Erythroblast (primary cell): ENCODE measurements at regions not wholly inside any gene's neighbourhood (a gene's known extent, or its start where the extent isn't known, plus 50 kb on each side); places are given as distances from the start of the nearest gene placed in this dataset.

Experiments used
- DNase-seq, 2 experiments: peaks; one replicate each; lab custom pipeline; 2025; lab: John Stamatoyannopoulos, UW
- GATA1 ChIP-seq: IDR thresholded peaks from 2 replicates; pipeline ENCODE4 v1.6.1; 2011; ENCODE audit warnings: low read depth, mild to moderate bottlenecking, control low read depth, low read length, moderate library complexity
- POLR2A ChIP-seq: IDR thresholded peaks from 2 replicates; pipeline ENCODE4 v1.6.1; 2011; ENCODE audit warnings: mild to moderate bottlenecking, low read length

DNA sequence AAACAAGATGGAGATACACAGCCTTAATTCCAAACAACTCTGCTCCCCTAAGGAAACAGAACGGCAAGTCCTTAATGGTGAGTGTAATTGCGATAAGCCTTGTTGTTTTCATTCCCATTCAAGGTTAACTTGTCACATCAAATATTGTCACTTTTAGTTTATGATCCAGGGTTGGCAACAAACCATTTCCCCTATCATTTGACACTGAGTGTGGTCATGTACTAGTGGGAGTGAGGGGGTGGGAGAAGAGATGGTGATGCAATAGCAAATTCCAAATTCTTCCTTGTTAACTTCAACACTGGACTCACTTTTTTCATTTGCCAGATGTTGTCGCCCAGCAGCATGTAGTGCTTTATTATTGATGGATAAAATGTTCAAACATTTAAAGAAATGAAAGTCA is 140.4 kb downstream of the ZNF326 start:
- DNase-seq = no peak
- TF ChIP-seq GATA1 (no peak), POLR2A (no peak)

DNA sequence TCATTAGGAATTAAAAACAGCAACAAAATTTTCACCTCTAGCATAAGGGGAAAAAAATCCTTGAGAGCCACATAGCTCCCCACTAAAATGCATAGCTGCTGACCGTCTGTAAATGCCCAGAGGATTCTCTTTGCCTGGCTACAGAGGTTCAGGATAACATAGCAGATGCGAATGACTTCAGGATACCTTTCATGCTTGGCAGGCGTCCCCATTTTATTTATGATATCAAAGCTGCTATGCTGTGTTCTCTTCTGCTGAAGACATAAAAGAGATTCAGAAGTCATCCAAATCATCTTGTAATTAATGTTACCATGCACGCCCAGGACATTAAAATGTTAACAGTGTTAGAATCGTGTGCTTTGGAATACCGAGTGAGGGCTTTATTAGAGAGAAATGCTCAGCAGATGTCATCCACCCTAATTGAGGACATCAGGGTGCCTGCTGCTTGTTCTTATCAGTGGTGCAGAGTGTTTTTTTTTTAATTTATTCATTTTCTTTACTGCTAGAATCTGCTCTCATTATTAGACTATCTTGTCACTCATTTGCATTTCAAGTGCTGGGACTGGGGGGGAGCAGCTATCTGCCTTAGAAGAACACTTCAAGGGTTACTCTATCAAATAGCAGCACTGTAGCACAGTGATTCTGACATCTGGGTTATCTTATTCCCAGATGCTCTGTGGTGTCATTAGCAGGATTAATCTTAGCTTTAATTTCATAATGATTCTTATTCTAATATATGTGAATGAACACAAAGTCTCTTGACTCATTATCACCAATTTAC is 139.5 kb downstream of the ZNF326 start:
- no peak for TF ChIP-seq POLR2A
- TF ChIP-seq GATA1 = no peak
- DNase-seq = no peak

DNA sequence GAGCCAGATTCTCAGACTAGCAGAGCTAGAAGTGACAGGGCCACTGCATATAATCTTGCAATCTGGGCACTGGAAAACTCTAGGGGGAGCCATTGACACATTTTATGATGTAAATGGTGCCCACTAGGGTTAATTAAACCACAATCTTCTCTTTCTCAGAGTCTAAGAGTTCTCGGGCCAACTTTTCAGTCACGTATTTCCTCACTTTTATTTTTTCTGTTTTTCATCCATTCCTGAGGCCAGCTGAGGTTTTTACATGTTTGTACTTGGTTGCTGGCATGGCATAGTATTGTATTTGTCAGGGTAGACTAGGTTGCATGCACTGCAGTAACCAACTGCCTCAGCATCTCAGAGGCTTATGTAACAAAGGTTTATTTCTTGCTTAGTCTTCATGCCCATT is 138.2 kb downstream of the ZNF326 start:
- DNase-seq = peak; percentile 13 to 39
- TF ChIP-seq GATA1 (no peak), POLR2A (no peak)

DNA sequence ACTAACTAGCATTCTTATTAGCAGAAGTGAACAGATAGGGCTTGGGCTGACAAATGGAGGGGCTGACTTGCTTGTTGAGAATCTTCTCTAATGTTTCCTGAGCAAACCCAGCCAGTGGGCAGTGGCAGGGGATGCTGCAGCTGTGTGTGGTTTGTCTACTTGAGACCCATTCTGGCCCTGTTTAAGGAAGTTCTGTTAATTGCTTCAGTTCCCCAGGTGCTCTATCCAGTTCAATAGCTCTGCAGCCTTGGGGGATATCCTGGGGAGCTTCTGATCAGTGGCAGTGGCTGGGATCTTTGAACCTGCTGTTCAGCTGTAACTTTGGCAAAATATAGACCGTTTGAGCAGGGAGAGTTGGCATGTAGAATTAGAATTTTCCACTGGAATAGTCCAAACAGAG is 137.4 kb downstream of the ZNF326 start:
- TF ChIP-seq POLR2A (no peak), GATA1 (no peak)

DNA sequence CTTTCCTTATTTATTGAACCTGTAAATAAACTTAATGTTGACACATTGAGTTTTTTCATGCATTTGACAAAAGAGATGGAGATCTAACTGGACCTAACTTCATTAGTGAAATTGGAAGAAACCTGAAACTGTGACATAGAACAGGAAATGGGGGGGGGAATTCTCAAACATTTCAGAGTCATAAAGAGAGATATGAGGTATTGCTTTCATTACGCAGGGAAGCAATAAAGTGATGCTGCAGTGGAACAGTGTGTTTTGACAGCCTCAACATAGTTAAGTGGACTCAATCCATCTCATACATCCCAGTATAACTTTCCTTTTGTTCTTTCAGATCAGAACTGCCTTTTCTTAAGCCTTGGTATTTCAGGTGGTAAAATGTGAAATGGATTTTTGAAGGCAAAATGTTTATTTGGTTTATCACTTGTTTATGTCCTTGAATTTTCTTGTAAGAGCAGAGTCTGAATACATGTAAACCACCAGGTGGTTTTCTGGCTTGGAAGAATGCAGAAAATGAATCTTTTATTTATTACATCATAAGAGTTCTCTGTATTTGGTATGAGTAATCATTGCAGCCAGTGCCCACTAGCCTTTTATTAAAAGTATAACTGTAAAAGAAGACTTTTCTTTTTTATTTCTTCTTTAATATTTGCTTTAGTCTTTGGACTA is 132.5 kb downstream of the ZNF326 start:
- TF ChIP-seq POLR2A = no peak
- TF ChIP-seq GATA1 = no peak
- DNase-seq = no peak

More for the DNA sequence above, 137.4 kb downstream of the ZNF326 start:
- DNase-seq = no peak

DNA sequence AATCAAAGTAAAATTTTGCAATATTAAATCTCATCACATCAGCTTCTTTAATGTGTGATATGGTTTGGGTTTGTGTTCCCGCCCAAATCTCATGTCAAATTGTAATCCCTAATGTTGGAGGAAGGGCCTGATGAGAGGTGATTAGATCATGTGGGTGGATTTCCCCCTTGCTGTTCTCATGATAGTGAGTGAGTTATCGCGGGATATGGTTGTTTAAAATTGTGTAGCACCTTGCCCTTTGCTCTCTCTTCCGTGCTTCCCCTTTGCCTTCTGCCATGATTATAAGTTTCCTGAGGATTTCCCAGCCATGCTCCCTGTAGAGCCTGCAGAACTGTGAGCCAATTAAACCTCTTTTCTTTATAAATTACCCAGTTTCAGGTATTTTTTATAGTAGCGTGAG is 131.9 kb downstream of the ZNF326 start:
- DNase-seq = no peak
- TF ChIP-seq POLR2A (no peak), GATA1 (no peak)

DNA sequence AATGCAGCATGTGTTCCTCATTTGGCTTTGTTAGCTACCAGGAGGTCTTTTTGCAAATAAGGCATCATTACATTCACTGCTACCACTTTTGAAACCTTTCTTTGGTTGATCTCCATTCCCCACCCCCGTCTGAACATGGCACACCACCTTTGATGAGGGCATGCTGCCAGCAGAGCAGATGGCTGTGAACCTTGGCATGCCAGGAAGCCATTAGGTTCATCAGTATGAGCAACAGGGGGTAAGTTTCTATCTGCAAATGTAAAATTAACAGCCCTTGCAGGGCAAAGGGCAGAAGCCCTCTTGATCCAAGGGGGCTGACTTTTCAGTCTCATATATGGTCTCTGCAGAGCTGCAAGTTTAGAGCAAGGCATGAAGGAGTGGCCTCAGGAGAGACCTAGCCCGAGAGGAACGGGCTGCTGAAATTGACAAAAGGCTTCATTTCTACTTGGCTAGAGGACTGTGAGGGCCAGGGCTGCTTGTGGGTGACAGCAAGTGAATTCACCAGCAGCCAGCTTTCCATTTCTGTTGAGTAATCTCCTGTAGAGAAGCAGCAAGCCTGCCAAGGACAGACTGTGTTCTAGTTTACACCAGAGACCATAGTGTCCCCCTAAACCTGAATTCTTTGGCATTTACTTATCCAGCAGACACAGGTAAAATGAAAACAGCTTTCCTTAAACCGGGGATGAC is 127.9 kb downstream of the ZNF326 start:
- TF ChIP-seq GATA1 (no peak), POLR2A (no peak)
- no peak for DNase-seq

DNA sequence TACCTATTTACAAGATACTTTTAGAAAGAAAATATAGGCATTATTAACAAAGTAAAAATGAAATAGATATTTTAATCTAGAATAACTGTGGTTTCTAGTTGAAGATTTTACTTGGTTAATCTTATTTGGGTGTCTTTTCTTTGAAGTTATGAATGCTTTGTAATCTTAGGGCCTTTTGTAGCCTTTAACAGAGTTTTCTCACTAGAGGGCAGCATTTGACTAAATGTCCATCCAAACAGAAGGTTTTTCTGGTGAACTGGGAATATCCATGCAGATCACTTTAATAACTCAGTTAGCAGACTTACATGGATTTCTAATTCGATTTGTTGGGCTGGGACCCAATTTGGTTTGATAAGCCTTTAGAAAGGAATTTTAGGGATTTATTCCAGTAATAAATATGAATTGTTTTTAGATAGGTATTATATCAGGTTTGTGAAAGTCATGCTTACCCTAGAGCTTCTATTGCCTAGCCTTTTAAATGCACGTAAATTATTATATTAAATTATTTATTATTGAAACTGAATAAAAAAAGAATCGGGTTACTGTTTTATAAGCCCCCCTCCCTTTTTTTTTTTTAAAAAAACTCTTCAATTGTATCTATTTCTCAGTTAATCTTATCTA is 119.7 kb downstream of the ZNF326 start:
- no peak for TF ChIP-seq GATA1
- TF ChIP-seq POLR2A = no peak
- peak; percentile 33 to 65 for DNase-seq

DNA sequence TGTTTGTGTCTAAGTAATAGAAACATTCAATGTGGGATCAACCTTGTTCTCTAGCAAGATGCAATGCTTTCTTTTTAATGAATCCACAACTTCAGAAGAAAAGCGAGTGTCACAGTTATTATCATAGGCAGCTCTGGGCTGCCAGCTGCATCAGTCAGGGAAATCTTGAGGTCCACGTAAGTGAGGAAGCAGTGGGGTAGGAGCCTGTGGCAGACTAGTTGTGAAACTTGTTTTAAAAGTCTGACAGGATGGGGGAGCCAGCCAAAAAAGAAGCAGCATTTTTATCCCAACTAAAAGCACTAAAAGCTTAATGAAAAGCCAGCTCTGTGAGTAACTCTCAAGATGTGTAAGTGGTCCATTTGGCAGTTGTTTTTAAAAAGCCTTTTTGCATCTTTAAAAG is 113.1 kb downstream of the ZNF326 start:
- TF ChIP-seq GATA1 (no peak), POLR2A (no peak)
- DNase-seq = no peak

DNA sequence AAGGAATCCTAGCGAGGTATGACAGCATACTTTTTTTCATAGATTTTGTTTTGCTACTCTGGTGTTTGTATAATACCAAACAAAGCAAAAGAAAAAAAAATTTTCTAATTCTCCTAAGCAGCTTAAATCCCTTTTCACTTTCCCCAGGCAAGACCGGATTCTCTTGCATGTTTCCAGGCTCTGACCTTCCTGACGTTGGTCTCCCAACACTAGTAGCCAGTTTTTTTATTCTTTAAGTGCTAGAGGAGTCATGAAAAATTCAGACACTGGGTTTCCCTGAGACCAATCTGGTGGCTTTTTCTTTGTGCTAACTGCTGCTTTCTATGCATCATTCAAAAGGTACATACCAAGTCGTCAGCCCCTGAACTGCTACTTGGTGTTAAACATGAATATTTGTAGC is 111.4 kb downstream of the ZNF326 start:
- no peak for TF ChIP-seq GATA1
- no peak for DNase-seq

DNA sequence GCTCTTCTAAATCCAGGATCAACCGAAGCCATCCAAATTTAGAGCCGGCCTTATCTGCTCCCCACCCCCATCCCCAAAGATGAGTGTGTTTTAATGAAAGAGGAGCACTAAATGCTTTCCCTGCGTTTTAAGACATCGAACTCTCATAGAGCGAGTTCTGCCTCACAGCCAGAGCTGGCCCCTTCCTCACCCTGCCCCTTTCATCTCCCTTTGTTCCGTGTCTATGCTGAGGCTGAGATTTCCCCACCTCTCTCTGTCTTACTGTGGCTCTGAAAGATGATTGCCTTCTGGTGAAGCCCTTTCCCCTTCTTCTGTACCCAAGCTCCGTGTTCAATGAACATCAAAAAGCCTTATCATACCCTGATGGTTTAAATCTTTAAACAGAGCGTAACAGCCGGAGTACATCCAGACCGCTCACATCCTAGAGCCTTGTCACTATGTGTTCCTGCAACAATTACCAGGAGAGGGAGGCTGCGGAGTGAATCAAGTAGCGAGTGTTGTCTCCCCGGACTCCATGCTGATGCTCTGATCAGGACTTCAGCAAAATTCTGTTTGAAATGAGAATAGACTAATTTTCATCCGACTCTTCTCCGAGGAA is 110.1 kb downstream of the ZNF326 start:
- TF ChIP-seq GATA1 (no peak), POLR2A (no peak)
- DNase-seq = no peak

DNA sequence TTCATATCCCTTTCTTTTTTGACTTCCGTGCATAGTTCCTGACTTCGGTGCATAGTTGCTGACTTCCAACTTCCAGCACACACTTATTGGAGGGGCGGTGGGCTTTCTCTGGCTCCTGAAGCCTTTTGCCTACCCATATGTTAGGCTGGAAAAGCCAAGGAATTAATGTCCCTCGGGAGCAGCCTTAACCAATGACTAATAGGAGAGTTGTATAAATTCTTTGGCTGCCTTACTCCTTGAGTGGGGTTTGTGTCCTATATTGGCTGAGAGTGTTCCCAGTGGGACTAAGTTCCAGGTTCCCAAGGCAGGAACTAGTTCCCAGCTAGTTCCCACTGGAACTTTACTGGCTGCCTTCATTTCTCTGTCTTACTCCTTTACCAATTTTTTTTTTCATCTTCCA is 105.7 kb downstream of the ZNF326 start:
- no peak for DNase-seq
- no peak for TF ChIP-seq GATA1
- TF ChIP-seq POLR2A = no peak

DNA sequence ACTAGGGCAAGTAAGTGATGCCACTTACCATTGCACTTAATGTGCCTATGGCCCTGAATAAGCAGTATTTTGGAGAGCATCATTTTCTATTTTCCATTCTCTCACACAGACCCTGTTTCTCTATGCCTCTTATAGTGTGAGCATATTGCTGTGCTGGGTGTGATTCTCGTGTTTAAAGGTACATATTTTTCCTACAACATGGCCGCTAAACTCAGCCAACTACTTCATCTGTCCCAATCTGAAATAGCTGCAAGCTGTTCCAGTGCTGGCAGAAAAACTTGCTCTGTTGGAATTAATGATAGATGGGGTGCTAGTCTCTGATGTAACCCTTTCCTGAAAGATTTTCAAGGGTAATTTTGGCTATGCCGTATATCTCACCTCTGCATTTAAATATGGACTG is 97.5 kb downstream of the ZNF326 start:
- no peak for DNase-seq
- TF ChIP-seq GATA1 = no peak
- TF ChIP-seq POLR2A = no peak
